MM.1S (cell line): ENCODE measurements at regions not wholly inside any gene's neighbourhood (a gene's known extent, or its start where the extent isn't known, plus 50 kb on each side); places are given as distances from the start of the nearest gene placed in this dataset.

Experiments
- CTCF ChIP-seq: fragments of 300-600 bp; sonication (generic); IDR thresholded peaks from 2 replicates; pipeline ENCODE4 v1.5.1; 2016; ENCODE audit warnings: antibody characterized with exemption, low read length, mixed read lengths
- EZH2phosphoT487 ChIP-seq: fragments of 300-600 bp; sonication (generic); IDR thresholded peaks from 2 replicates; pipeline ENCODE4 v1.6.1; 2018; ENCODE audit warnings: antibody characterized with exemption, low read length

DNA sequence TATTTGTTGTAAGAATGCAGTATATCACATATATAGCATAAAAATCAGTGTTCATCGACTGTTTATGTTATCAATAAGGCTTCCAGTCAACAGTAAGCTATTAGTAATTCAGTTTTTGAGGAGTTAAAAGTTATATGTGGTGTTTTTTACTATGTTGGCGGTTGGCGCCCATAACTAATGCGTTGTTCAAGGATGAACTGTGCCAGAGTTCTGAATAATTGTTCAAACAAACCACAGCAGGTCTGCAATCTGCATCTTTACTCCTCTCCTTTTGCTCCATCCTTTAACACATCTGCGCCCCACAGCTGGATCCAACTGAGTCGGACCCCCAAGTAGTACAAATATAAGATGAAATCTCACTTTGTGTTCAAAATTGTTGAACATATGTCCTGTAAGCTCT, 836.1 kb downstream of the LTN1 start:
- TF ChIP-seq CTCF, result no peak
- no peak for TF ChIP-seq EZH2phosphoT487
